SJCRH30 (cell line): ENCODE measurements at regions not wholly inside any gene's neighbourhood (a gene's known extent, or its start where the extent isn't known, plus 50 kb on each side); places are given as distances from the start of the nearest gene placed in this dataset.

Experiments
- DNase-seq, 2 experiments: peaks; one replicate each; pipeline ENCODE4 v3.0.0-alpha.2; 2015 to 2020
- H3K27ac ChIP-seq: fragments of 250-450 bp; sonication (Bioruptor Pico); 2 replicates; pipeline ENCODE4 v1.5.1; 2020; ENCODE audit warnings: mild to moderate bottlenecking, moderate library complexity
- H3K27me3 ChIP-seq: fragments of 250-450 bp; sonication (Bioruptor Pico); 2 replicates; pipeline ENCODE4 v1.5.1; 2020; ENCODE audit warnings: mild to moderate bottlenecking, moderate library complexity
- H3K36me3 ChIP-seq: fragments of 250-450 bp; sonication (Bioruptor Pico); 2 replicates; pipeline ENCODE4 v1.5.1; 2020; ENCODE audit warnings: mild to moderate bottlenecking, moderate library complexity
- H3K4me1 ChIP-seq: fragments of 250-450 bp; sonication (Bioruptor Pico); 2 replicates; pipeline ENCODE4 v1.5.1; 2020; ENCODE audit warnings: mild to moderate bottlenecking, moderate library complexity
- H3K4me3 ChIP-seq: fragments of 250-450 bp; sonication (Bioruptor Pico); 2 replicates; pipeline ENCODE4 v1.5.1; 2020; ENCODE audit warnings: mild to moderate bottlenecking, moderate library complexity
- H3K9me3 ChIP-seq: fragments of 250-450 bp; sonication (Bioruptor Pico); replicated peaks from 2 replicates; pipeline ENCODE4 v1.5.1; 2020; ENCODE audit warnings: mild to moderate bottlenecking, moderate library complexity

DNA sequence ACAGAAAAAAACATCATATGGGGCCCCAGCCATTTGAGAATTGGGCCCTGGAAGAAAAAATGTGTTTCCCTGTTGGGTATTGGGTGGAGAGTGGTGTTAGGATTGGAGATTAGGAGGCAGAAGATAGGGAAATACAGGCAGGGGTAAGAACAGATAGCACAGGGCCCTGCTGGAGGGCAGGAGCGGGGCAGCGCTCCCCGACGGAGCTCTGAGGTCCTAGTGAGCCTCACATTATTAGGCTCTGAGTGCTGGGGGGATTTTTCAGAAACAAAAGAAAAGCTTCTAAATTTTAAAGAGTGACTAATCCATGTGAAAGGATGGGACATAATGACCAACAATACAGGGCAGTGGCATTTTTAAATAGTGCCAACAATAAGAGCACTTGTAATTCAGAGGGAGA is 241.2 kb downstream of the SOX2 start:
- Histone ChIP-seq H3K27ac (no peak overlapping the region), H3K9me3 (no peaks in the 10 kb centered on the region), H3K4me3 (no peak overlapping the region), H3K36me3 (no peaks in the 10 kb centered on the region), H3K4me1 (no peaks in the 10 kb centered on the region), H3K27me3 (no peaks in the 10 kb centered on the region)
- no peak for DNase-seq

DNA sequence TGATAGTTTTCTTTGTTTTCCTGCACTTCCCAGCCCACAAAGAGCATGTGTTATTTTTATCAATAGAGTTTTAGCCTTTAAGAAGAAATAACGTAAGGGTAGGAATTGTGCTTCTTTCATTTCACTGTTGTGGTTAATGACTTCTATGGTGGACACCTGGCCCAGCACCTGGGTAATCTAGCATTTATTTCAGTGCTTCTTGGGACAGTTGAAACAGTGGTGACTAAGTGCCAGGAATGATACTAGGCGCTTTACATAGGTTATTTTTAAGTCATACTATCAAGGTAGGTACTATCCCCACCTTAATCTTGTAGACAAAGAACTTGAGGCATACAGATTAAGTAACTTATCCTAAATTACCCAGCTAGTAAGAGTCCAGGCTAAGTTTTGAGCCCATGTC is 243.8 kb downstream of the SOX2 start:
- H3K27me3 ChIP-seq, result no peaks in the 10 kb centered on the region

DNA sequence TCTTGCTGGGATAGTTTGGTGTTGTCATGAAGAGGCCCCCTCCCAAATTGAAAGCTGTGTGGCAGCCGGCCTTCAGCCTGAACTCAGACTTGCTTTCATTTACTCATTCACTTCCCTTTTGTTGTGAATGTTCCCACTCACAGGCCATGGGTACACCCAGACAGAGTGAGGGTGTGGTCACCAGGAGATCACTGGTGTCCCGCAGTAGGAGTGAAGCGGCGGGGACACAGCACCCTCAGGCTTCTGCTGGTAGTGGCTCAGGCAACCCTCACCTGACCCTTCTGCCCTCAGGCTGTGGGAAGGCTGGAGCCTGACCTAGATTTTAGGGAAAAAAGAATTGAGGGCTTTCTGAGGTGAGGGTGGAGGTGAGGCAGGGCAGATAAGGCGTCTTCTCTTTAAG is 244.4 kb downstream of the SOX2 start:
- Histone ChIP-seq H3K4me1 (no peaks in the 10 kb centered on the region), H3K27me3 (no peaks in the 10 kb centered on the region), H3K36me3 (no peaks in the 10 kb centered on the region), H3K4me3 (no peak overlapping the region), H3K9me3 (no peaks in the 10 kb centered on the region), H3K27ac (no peak overlapping the region)
- DNase-seq, result no peak

More for the DNA sequence above, 243.8 kb downstream of the SOX2 start:
- DNase-seq, result no peak
- no peak overlapping the region for H3K4me3 ChIP-seq
- H3K9me3 ChIP-seq, result no peaks in the 10 kb centered on the region
- no peaks in the 10 kb centered on the region for H3K36me3 ChIP-seq
- H3K4me1 ChIP-seq, result no peaks in the 10 kb centered on the region
- H3K27ac ChIP-seq, result no peak overlapping the region

DNA sequence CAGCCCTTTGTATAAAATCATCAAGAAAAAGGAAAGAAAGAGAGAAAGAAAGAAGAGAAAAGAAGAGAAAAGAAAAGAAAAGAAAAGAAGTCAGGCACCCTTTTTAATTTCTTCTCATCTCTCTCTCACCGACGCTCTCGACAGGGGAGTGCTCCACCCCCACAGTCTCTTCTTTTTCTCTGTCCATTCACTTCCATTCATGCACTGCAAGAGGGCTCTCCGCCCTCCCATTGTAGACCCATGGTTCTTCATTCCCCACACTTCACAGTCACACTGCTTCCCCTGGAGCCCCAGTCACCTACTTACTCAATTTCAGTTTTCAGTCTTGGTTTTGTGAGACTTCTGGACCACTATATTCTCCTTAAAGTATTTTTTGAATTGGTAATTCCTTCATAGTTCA is 254.7 kb downstream of the SOX2 start:
- DNase-seq, result no peak
- Histone ChIP-seq H3K9me3 (no peaks in the 10 kb centered on the region), H3K27ac (no peak overlapping the region), H3K27me3 (no peaks in the 10 kb centered on the region), H3K4me3 (no peak overlapping the region), H3K36me3 (no peaks in the 10 kb centered on the region), H3K4me1 (no peaks in the 10 kb centered on the region)

DNA sequence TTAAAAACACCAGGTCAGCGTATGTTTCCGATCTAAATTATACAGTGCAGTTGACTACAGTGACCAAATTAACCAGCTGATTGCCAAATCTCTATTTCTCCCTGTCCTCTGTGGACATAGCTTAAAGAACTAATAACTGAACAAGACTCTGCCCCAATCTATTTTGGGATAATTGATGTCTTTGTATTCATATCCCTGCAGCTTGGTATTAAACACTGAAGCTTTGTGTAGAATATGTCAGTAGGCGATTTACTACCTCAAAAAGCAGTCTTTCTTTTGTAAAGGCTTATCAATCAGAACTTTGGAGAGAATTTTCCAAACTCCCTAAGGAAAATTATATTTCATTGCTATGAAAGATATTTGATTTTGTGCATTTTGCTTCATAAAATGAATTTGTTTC is 258.2 kb downstream of the SOX2 start:
- Histone ChIP-seq H3K9me3 (no peaks in the 10 kb centered on the region), H3K4me3 (no peak overlapping the region), H3K27ac (no peak overlapping the region), H3K4me1 (no peaks in the 10 kb centered on the region), H3K27me3 (no peaks in the 10 kb centered on the region; the same call in 1 of the 2 replicates), H3K36me3 (no peaks in the 10 kb centered on the region)
- DNase-seq, result no peak

DNA sequence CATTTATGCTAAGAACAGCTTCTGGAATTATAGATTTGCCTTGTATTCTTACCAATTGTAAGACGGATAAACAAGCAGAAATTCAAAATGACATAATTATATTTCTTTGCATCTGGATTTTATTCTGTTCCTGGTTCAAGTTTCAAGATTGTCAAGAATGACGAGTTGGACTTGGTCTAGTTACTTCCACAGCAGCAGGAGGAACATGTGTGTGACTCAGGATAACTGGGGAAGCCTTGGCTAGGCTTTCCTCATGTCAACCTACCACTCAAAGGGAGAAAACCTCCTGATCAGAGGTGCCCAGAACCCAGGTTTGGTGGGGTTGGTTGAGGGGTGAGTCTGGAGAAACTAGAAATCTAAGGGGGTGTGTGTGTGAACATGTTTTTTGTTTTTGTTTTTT is 259.7 kb downstream of the SOX2 start:
- H3K27me3 ChIP-seq, result no peaks in the 10 kb centered on the region; the same call in 1 of the 2 replicates
- H3K36me3 ChIP-seq, result no peaks in the 10 kb centered on the region
- no peaks in the 10 kb centered on the region for H3K4me1 ChIP-seq
- H3K4me3 ChIP-seq, result no peak overlapping the region
- no peaks in the 10 kb centered on the region for H3K9me3 ChIP-seq
- no peak for DNase-seq
- no peak overlapping the region for H3K27ac ChIP-seq

DNA sequence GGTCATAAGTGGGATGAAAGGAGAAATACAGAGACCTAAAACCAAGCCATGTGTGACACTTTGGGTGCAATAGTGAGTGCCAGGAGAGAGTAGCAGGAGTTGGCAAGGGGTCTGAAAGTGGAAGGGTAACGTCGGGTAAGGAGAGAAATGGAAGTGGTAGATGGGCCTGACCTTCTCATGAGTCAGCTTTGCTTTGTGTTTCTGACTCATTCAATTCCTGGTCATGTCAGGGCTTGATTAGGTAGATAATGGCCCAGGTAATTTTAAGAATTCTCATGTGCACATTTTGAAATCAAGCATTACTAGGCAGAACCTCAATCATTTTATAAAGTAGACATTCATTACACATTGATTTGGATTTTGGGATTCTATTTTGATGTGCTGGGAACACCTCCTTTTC is 262.5 kb downstream of the SOX2 start:
- no peak for DNase-seq
- no peak overlapping the region for H3K4me3 ChIP-seq
- H3K9me3 ChIP-seq, result no peaks in the 10 kb centered on the region
- H3K36me3 ChIP-seq, result no peaks in the 10 kb centered on the region
- no peak overlapping the region for H3K27ac ChIP-seq
- no peaks in the 10 kb centered on the region for H3K4me1 ChIP-seq
- no peaks in the 10 kb centered on the region; the same call in 1 of the 2 replicates for H3K27me3 ChIP-seq

DNA sequence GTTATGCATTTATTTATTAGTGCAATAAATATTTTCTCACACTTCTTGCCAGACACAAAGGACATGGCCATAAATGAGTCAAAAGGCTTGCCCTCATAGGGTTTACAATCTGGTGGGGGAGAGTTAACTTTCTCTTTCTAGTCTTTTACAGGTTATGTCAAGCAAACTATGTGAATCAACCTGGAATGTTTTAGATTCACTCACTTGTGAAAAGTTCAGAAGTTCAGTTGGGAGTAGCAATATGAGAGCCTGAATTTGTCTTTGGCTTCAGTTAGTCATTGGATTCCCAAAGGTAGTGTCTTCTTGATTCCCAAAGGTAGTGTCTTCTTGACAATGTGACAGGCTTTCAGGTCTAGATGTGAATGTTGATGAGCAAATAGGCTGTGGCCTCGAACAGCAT is 264.8 kb downstream of the SOX2 start:
- DNase-seq, result no peak
- Histone ChIP-seq H3K27ac (no peak overlapping the region), H3K27me3 (no peaks in the 10 kb centered on the region; the same call in 1 of the 2 replicates), H3K9me3 (no peaks in the 10 kb centered on the region), H3K4me1 (no peaks in the 10 kb centered on the region), H3K4me3 (no peak overlapping the region), H3K36me3 (no peaks in the 10 kb centered on the region)

DNA sequence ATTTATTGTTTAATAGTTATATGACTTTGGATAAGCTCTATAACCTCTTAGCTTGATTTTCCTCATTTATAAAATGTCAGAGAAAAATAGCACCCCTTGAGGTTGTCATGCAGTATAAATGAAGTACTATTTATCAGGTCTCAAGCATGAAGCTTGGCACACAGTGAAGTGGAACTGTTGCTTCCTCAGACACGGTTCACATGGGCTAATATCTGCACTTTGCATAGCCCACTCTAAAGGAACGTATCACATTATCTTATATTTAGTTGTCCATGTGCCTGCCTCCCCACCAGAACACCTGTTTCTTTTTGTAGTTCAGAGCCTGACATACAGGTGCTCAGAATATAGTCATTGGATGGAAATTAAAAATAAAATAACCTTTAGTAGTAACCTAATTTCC is 273.7 kb downstream of the SOX2 start:
- H3K4me3 ChIP-seq, result no peak overlapping the region
- H3K4me1 ChIP-seq, result no peaks in the 10 kb centered on the region
- no peaks in the 10 kb centered on the region for H3K9me3 ChIP-seq
- no peaks in the 10 kb centered on the region for H3K27me3 ChIP-seq
- DNase-seq, result no peak
- no peaks in the 10 kb centered on the region for H3K36me3 ChIP-seq
- no peak overlapping the region for H3K27ac ChIP-seq

DNA sequence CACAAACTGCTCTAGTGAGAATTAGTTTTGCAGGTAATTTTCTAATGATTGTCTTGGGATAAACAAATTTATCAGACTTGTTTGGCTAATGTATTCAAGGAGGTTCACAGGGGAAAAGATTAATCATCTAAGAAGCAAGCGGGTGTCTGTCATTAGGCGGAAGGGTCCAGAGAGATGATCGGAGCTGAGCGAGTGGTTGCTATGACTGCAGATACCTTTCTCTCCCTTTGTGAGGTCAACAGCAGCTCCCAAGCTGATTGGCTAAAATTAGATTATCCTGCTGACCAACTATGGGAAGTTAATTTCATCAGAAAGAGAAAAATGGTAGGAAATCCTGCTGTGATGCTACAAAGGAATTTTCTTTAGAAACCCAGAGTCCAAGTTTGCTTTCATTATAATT is 276.0 kb downstream of the SOX2 start:
- H3K27me3 ChIP-seq, result no peaks in the 10 kb centered on the region
- DNase-seq, result no peak
- H3K36me3 ChIP-seq, result no peaks in the 10 kb centered on the region
- no peaks in the 10 kb centered on the region for H3K4me1 ChIP-seq
- no peak overlapping the region for H3K4me3 ChIP-seq
- H3K27ac ChIP-seq, result no peak overlapping the region
- no peaks in the 10 kb centered on the region for H3K9me3 ChIP-seq

DNA sequence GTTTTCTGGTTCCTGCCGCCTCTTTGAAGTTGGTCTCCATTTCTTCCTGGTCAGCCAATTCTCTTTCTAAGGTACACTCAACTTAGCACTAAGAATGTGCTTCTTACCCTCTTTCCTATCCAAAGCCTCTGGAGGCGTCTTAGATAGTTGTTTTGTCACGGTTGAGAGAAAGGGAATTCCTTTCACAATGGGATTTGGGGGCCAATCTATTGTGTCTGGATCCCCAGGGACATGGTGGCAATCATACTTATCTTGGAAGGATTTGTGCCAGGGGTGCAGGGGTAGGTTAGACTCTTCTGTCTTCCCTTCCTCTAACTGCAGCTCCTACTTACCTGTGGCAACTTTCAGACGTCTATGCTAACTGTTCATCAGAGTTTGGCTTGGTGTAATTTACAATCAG is 287.1 kb downstream of the SOX2 start:
- no peaks in the 10 kb centered on the region for H3K9me3 ChIP-seq
- no peak overlapping the region for H3K27ac ChIP-seq
- no peaks in the 10 kb centered on the region for H3K4me1 ChIP-seq
- H3K27me3 ChIP-seq, result no peaks in the 10 kb centered on the region
- no peaks in the 10 kb centered on the region for H3K36me3 ChIP-seq
- no peak overlapping the region for H3K4me3 ChIP-seq
- DNase-seq, result no peak

DNA sequence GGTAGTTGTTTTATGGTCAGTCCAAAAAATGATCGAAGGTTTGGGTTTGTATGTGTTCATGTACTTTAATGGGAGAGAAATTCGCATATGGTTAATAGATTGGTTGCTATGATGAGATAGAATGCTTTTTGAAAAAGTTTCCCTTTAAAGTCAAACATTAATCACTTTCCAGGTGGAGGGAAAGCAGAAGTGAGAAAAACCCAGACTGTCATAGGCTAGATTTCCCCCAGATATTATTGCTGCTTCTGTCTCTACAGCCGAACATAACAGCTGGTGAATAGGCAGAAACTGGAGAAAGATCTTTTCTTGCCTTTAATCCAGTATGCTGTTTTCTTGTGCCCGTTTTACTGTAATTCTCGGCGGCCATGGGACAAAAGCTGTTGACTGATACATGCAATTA is 287.6 kb downstream of the SOX2 start:
- no peaks in the 10 kb centered on the region for H3K36me3 ChIP-seq
- no peaks in the 10 kb centered on the region for H3K27me3 ChIP-seq
- H3K27ac ChIP-seq, result no peak overlapping the region
- H3K9me3 ChIP-seq, result no peaks in the 10 kb centered on the region
- DNase-seq, result no peak
- H3K4me1 ChIP-seq, result no peaks in the 10 kb centered on the region
- no peak overlapping the region for H3K4me3 ChIP-seq

DNA sequence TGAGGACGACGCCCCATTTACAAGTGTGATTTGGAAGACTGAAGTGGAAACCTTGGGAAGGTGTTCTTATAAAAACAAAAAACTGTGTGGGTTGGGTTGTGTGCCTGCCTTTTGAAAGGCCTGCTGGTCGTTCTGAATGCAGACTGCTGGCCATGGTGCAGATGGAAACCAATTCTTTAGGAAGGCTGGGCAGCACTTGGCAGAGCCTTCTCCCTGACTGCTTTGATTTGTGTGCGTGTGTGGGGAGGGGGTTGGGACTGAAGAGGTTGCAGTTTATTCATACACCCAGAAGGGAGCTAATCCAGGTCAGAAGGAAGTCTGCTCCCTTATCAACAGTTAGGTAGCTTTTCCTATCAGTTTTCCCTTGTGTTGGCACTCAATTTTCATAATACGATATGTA is 288.7 kb downstream of the SOX2 start:
- DNase-seq, result no peak
- Histone ChIP-seq H3K36me3 (no peaks in the 10 kb centered on the region), H3K27ac (no peak overlapping the region), H3K27me3 (no peaks in the 10 kb centered on the region), H3K4me3 (no peak overlapping the region), H3K9me3 (no peaks in the 10 kb centered on the region), H3K4me1 (no peaks in the 10 kb centered on the region)

DNA sequence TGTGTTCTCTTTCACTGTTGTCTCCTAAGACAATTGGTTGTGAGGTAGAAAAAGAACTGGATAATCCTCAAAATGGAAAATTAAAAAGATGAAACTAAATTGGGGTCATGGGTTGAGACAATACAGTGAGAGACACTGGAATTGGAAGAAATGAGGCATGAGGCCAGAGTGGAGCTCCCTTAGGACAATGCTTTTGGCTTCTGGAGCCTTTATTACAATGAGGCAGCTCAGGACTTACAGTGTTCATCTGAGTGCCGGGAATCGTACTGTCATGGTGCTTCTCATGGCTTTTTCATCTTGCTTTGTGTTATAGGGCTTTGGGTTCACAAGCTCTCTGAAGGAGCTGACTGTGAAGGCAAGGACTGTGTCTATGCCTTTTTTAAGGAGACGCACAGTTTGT is 293.5 kb downstream of the SOX2 start:
- Histone ChIP-seq H3K27ac (no peak overlapping the region), H3K9me3 (no peaks in the 10 kb centered on the region), H3K4me1 (no peaks in the 10 kb centered on the region), H3K27me3 (no peaks in the 10 kb centered on the region), H3K4me3 (no peak overlapping the region), H3K36me3 (no peaks in the 10 kb centered on the region)
- DNase-seq, result no peak

DNA sequence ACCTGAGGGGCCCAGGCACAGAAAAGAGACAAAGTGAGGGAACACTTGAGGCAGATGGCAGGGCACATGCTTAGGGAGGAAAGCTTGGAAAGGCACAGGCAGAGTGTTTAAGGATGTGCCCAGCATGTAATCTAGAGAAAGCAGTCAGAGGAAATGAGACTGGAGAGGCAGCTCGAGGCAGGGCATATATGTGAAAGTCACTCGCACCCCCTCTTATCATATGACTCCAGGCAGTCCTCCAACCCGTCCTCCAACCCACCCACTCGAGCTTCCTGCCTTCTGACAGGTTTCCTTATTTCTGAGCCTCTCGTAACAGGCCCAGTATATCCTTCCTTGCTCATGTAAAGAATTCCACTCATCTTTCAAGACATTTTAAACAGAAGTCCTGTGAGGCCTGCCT is 294.0 kb downstream of the SOX2 start:
- H3K4me1 ChIP-seq, result no peaks in the 10 kb centered on the region
- no peaks in the 10 kb centered on the region for H3K9me3 ChIP-seq
- H3K27ac ChIP-seq, result no peak overlapping the region
- no peak for DNase-seq
- H3K36me3 ChIP-seq, result no peaks in the 10 kb centered on the region
- H3K4me3 ChIP-seq, result no peak overlapping the region
- H3K27me3 ChIP-seq, result no peaks in the 10 kb centered on the region

DNA sequence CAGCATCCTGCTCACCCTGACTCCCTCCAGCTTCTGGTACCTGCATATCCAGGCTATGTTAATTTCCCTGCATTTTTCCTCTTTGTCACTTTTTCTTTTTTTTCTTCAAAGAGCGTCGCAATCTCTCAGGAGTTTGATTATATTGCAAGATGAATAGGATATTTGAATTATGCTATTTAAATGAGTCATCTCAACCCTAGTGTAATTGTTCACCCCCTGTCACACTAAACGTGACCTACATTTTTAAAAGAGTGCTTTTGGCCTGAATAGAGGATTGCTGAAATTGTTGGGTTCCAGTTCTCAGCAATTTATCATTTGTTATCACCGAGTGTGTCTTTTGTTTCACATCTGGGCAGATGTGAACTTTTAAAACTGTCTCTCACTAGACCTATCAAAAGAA is 294.7 kb downstream of the SOX2 start:
- no peak overlapping the region for H3K4me3 ChIP-seq
- H3K9me3 ChIP-seq, result no peaks in the 10 kb centered on the region
- no peaks in the 10 kb centered on the region for H3K36me3 ChIP-seq
- no peaks in the 10 kb centered on the region for H3K27me3 ChIP-seq
- DNase-seq, result no peak
- no peaks in the 10 kb centered on the region for H3K4me1 ChIP-seq
- H3K27ac ChIP-seq, result no peak overlapping the region

DNA sequence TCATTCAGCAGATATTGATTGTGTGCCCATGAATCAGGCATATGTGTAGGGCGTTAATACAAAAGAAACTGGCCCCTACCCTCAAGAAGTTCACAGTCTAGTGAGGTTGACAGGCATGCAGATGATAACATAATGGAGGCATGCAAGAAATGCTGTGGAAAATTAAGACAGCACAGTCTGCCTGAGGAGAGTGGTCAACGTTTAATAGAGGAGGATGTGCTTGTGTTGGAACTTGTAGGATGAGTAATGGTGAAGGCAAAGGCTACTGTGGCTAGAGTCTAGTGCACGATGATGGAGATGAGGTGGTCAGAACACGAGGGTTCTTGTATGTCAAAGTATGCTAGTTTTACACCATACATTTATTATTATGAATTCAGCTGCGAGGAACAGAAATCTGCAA is 295.7 kb downstream of the SOX2 start:
- no peaks in the 10 kb centered on the region for H3K4me1 ChIP-seq
- H3K27ac ChIP-seq, result no peak overlapping the region
- no peaks in the 10 kb centered on the region for H3K36me3 ChIP-seq
- no peak overlapping the region for H3K4me3 ChIP-seq
- no peak for DNase-seq
- no peaks in the 10 kb centered on the region for H3K27me3 ChIP-seq
- H3K9me3 ChIP-seq, result no peaks in the 10 kb centered on the region
